IPS-15b (cell line): ENCODE measurements at regions not wholly inside any gene's neighbourhood (a gene's known extent, or its start where the extent isn't known, plus 50 kb on each side); places are given as distances from the start of the nearest gene placed in this dataset.

Experiments
- H3K27me3 ChIP-seq: one replicate; pipeline ENCODE4 v1.6.1; 2013; ENCODE audit warnings: low read length; ENCODE audit not compliant: control insufficient read depth, insufficient read depth
- H3K36me3 ChIP-seq: one replicate; pipeline ENCODE4 v1.6.1; 2013; ENCODE audit warnings: low read length; ENCODE audit not compliant: control insufficient read depth, insufficient read depth
- H3K4me1 ChIP-seq: one replicate; pipeline ENCODE4 v1.6.1; 2013; ENCODE audit warnings: mild to moderate bottlenecking, low read length; ENCODE audit not compliant: control insufficient read depth, insufficient read depth
- H3K4me3 ChIP-seq: one replicate; pipeline ENCODE4 v1.5.1; 2013; ENCODE audit warnings: low read depth, low read length
- H3K9ac ChIP-seq: one replicate; pipeline ENCODE4 v1.6.1; 2013; ENCODE audit warnings: low read depth, mild to moderate bottlenecking, low read length
- H3K9me3 ChIP-seq: one replicate; pipeline ENCODE4 v1.6.1; 2013; ENCODE audit warnings: mild to moderate bottlenecking, low read length; ENCODE audit not compliant: control insufficient read depth, insufficient read depth

DNA sequence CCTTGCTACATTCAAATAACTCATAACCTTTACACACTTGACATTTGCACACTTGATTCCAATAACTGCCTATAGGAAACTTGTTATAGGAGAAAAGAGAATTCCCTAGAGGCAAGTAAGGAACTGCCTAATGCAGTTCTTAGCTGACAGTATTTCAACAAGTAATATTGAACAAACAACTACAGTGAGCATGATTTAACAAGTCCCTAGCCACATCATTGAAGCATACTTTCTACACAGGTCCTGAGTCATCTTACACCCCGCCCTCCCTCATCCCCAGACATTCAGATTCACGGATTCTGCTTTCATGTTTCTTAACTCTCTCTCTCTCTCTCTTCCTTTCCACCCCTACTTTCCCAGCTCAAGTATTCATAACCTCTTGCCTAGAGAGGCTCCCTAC lies 153.5 kb downstream of the LSM5 start:
- H3K4me1 ChIP-seq, result no peaks in the 10 kb centered on the region
- H3K9ac ChIP-seq, result no peak overlapping the region
- H3K9me3 ChIP-seq, result peaks cover 4% of the 10 kb centered on the region
- no peaks in the 10 kb centered on the region for H3K27me3 ChIP-seq
- no peaks in the 10 kb centered on the region for H3K36me3 ChIP-seq
- no peak overlapping the region for H3K4me3 ChIP-seq

DNA sequence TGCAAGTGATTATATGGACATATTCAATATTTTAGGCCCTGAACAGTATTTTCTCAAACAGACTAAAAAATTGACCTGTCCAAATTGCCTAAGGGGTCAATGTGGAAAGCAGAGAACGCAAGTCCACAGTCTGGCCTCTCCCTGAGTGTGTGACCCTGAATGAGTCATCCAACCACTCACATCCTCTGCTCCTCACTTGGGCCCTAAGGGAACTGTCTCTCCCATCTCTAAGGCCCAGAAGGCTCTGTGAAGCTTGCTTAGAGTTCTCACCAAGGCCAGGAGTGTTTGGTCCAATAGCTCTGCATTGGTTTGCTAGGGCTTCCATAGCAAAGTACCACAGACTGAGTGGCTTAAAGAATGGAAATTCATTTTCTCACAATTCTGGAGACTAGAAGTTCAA lies 155.1 kb downstream of the LSM5 start:
- H3K36me3 ChIP-seq, result no peaks in the 10 kb centered on the region
- no peak overlapping the region for H3K4me3 ChIP-seq
- no peak overlapping the region for H3K9ac ChIP-seq
- H3K4me1 ChIP-seq, result no peaks in the 10 kb centered on the region
- H3K9me3 ChIP-seq, result peaks cover 4% of the 10 kb centered on the region
- H3K27me3 ChIP-seq, result no peaks in the 10 kb centered on the region

DNA sequence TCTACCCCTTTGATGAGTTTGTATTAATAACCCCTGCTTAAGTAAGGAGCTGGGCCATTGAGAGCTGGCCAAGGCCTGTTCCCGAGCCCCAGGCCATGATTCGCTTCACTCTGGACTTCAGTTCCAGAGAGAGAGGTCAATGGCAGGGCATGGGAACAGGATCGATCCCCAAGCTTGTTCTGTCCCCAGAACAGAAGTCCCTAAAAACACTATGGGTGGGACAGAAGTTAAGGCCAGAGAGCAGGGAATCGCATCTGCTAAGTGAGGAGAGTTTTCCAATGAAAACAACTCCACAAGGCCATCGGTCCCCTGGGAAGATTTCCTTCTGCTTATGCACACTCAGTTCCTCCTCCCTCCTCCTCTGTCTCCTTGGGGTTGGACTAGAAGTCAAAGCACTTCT lies 159.6 kb downstream of the LSM5 start:
- H3K9ac ChIP-seq, result no peak overlapping the region
- H3K27me3 ChIP-seq, result no peaks in the 10 kb centered on the region
- no peak overlapping the region for H3K4me3 ChIP-seq
- no peaks in the 10 kb centered on the region for H3K36me3 ChIP-seq
- H3K4me1 ChIP-seq, result no peaks in the 10 kb centered on the region
- H3K9me3 ChIP-seq, result peaks cover 4% of the 10 kb centered on the region

DNA sequence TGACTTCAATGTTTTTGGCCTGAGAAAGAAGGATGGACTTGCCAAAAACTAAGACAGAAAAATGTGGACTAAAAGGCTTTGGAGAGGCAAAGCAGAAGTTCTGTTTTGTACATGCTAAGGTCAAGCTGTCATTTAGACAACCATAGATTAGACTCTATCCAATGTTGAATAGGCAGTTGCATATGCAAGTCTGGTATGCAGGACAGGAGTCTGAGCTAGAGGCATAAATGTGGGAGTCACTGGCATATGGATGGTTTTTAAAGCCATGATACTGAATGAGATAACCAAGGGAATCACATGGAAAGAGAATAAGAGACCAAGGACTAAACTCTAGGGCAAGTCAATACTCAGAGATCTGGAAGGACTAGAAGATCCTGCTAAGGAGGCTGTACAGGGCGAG lies 164.1 kb downstream of the LSM5 start:
- Histone ChIP-seq H3K4me1 (no peaks in the 10 kb centered on the region), H3K36me3 (no peaks in the 10 kb centered on the region), H3K27me3 (no peaks in the 10 kb centered on the region), H3K9ac (no peak overlapping the region), H3K9me3 (no peaks in the 10 kb centered on the region), H3K4me3 (no peak overlapping the region)

- Histone ChIP-seq H3K4me1 (no peaks in the 10 kb centered on the region), H3K4me3 (no peak overlapping the region), H3K27me3 (no peaks in the 10 kb centered on the region), H3K36me3 (no peaks in the 10 kb centered on the region), H3K9ac (no peak overlapping the region), H3K9me3 (no peaks in the 10 kb centered on the region)
Observed at GRCh38 chr7:32323712-32324111, 166.5 kb downstream of the LSM5 start.

DNA sequence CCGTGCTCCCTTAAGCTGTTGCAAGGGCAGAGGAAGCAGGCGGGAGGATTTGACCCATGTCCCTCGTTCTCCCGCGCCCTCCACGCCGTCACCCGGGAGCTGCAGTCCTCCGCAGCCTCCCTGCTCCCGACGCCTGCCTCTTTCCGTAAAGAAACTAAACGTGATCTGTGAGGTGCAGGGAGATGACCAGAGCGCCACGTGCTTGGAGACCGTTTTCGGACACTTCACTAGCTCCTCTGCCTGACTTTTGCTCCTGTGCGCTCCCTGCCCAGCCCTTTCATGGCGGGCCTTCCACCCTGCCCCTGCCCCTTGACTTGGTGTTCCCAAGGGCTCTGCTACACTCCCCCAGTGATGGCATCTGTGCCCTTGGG lies 171.2 kb downstream of the LSM5 start:
- Histone ChIP-seq H3K9me3 (no peaks in the 10 kb centered on the region), H3K9ac (no peak overlapping the region), H3K4me3 (no peak overlapping the region), H3K4me1 (no peaks in the 10 kb centered on the region), H3K27me3 (no peaks in the 10 kb centered on the region), H3K36me3 (no peaks in the 10 kb centered on the region)

DNA sequence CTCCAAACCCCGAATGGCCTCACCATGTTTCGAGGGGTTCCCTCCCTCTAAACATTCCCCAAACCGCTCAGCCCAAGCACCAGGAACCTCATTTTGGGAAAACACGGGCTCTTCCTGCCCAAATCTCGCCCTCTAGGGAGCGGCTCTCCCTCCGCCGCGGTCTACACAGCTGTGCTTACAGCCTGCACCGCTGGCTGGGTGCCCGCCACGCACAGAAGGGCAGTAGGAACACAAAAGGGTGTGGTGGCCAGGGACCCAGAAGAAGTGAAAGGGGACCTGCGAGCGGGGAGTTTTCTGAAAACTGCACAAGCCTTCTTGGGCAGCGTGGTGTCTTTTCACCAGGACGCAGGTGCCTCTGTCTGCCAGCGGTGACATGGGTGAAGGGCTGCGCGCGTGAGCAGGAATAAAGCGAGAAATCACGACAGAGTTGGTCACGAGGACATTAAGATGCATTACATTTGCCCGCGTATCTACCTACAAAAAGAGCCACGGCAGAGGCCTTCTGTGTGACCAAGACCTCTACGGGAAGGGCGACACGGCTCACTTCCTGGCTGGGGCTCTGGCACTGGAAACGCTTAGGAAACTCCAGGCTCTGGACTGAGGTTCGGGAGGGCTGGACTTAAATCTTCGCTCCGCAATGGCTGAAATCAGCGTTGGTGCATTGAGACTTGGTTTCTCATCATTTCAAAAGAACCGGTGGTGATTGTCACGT lies 171.7 kb downstream of the LSM5 start:
- no peaks in the 10 kb centered on the region for H3K9me3 ChIP-seq
- H3K9ac ChIP-seq, result no peak overlapping the region
- no peak overlapping the region for H3K4me3 ChIP-seq
- no peaks in the 10 kb centered on the region for H3K27me3 ChIP-seq
- no peaks in the 10 kb centered on the region for H3K36me3 ChIP-seq
- H3K4me1 ChIP-seq, result no peaks in the 10 kb centered on the region

GRCh38 chr7:32316839-32317238 lies 173.3 kb downstream of the LSM5 start:
- Histone ChIP-seq H3K9me3 (no peaks in the 10 kb centered on the region), H3K4me3 (no peak overlapping the region), H3K27me3 (no peaks in the 10 kb centered on the region), H3K36me3 (no peaks in the 10 kb centered on the region), H3K4me1 (no peaks in the 10 kb centered on the region), H3K9ac (no peak overlapping the region)

- no peaks in the 10 kb centered on the region for H3K9me3 ChIP-seq
- H3K27me3 ChIP-seq, result no peaks in the 10 kb centered on the region
- H3K4me1 ChIP-seq, result no peaks in the 10 kb centered on the region
Observed at GRCh38 chr7:32314761-32315160, 175.4 kb downstream of the LSM5 start.

GRCh38 chr7:32301427-32301826 lies 188.8 kb downstream of the LSM5 start:
- no peaks in the 10 kb centered on the region for H3K36me3 ChIP-seq
- no peaks in the 10 kb centered on the region for H3K9me3 ChIP-seq
- H3K27me3 ChIP-seq, result peaks cover 46% of the 10 kb centered on the region
- peaks cover 2% of the 10 kb centered on the region for H3K4me1 ChIP-seq
- no peak overlapping the region for H3K4me3 ChIP-seq
- no peak overlapping the region for H3K9ac ChIP-seq

More at GRCh38 chr7:32314761-32315160, 175.4 kb downstream of the LSM5 start:
- Histone ChIP-seq H3K36me3 (no peaks in the 10 kb centered on the region), H3K9ac (no peak overlapping the region), H3K4me3 (no peak overlapping the region)

- Histone ChIP-seq H3K9me3 (no peaks in the 10 kb centered on the region), H3K4me1 (peaks cover 10% of the 10 kb centered on the region), H3K36me3 (no peaks in the 10 kb centered on the region), H3K27me3 (peaks cover 50% of the 10 kb centered on the region), H3K9ac (no peak overlapping the region), H3K4me3 (peak overlapping the region; percentile 78)
Observed at GRCh38 chr7:32299133-32299702, 191.0 kb downstream of the LSM5 start.

DNA sequence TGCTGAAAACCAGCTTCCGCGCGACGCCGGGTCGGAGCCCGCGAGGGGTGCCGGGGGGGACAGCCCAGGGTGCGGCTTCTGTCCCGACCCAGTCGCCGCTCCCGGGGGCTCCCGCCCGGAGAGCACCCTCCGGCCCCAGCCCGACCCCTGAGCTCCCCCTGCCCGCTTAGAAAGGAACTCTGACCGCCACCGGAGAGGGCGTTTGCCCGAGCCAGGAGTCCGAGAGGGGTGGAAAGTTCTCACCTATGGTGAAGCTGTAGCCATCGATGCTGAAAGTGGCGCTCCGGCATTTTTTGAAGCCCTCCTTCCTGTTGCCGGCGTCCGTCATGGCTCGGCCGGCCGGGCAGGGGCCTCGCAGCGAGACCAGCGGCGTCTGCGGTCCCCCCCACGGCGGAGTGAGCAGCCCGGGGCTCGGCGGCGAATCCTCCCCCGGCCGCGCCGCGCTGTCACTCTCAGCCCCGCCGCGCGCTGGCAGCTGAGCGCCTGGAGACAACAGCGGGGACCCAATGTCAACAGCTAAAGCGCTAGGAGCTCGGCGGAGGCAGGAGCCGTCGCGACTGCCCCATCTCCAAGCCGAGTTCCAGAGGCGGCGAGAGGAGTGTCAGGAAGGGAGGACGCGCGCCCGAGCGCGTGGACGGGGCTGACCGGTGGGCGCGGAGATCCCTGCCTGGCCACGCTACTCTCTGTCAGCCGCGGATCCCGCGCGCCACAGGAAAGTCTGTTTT lies 191.6 kb downstream of the LSM5 start:
- Histone ChIP-seq H3K36me3 (no peaks in the 10 kb centered on the region), H3K9ac (no peak overlapping the region), H3K4me3 (peak overlapping the region; percentile 78), H3K27me3 (peaks cover 50% of the 10 kb centered on the region), H3K9me3 (no peaks in the 10 kb centered on the region), H3K4me1 (peaks cover 17% of the 10 kb centered on the region)
